ENCODE measurements at regions not wholly inside any gene's neighbourhood (a gene's known extent, or its start where the extent isn't known, plus 50 kb on each side); places are given as distances from the start of the nearest gene placed in this dataset.

DNA sequence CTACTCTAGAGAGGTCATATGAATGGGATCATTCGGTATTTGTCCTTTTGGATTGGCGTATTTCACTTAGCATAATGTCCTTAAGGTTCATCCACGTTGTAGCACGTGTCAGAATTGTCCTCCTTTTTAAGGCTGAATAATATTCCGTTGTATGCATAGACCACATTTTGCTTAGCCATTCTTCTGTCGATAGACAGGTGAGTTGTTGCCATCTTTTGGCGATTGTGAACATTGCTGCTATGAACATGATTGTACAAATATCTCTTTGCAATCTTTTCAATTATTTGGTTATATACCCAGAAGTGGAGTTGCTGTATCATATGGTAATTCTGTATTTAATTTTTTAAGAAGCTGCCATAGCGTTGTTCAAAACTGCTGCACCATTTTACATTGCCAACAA lies 52.4 kb upstream of the GOLGA8J start:
- peaks cover 0 to 17% (median 5%) of the 10 kb centered on the region in 11 donors for H3K9me3 ChIP-seq

DNA sequence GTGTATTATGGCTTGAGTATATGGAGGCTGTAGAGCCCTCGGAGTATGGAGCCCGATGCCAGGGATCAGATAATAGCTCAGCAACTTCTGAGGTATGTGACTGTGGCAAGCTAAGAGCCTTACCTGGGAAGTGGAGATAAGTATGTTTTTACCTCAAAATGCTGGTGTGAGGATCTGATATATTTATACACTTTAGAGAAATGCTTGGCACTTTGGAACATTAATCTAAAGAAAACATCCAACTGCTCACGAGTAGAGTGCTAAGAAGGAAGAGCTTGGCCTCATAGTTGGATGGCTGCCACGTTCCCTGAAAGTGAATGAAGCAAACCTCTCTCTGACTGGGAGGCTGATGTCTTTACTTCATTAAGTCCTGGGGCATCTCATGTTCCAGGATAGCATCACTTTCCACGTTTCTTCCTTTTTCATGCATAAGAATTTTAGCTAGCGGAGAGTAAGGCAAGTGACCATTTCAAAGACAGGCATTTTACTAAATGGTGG lies 58.9 kb upstream of the GOLGA8J start:
- ATAC-seq (no peak), DNase-seq (peak in 1 of 2 donors; percentile 9)
- no peaks in the 10 kb centered on the region for H3K4me1 ChIP-seq
- TF ChIP-seq, protein P1, sequence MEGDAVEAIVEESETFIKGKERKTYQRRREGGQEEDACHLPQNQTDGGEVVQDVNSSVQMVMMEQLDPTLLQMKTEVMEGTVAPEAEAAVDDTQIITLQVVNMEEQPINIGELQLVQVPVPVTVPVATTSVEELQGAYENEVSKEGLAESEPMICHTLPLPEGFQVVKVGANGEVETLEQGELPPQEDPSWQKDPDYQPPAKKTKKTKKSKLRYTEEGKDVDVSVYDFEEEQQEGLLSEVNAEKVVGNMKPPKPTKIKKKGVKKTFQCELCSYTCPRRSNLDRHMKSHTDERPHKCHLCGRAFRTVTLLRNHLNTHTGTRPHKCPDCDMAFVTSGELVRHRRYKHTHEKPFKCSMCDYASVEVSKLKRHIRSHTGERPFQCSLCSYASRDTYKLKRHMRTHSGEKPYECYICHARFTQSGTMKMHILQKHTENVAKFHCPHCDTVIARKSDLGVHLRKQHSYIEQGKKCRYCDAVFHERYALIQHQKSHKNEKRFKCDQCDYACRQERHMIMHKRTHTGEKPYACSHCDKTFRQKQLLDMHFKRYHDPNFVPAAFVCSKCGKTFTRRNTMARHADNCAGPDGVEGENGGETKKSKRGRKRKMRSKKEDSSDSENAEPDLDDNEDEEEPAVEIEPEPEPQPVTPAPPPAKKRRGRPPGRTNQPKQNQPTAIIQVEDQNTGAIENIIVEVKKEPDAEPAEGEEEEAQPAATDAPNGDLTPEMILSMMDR (IDR thresholded peaks at IDR 0.05), result no peak
- H3K4me3 ChIP-seq, result no peak overlapping the region
- no peak overlapping the region for H3K27ac ChIP-seq
- H3K36me3 ChIP-seq, result no peaks in the 10 kb centered on the region
- 47 to 54% methylated on average over 6 of the region's 6 CpGs for WGBS, 2 donors
- intact Hi-C loops (cut with DNase I), result no loop called here
- H3K9me3 ChIP-seq, result peaks cover 0 to 3% (median 0%) of the 10 kb centered on the region in 11 donors
- H3K27me3 ChIP-seq, result peaks cover 0 to 14% (median 0%) of the 10 kb centered on the region in 7 donors

More for the DNA sequence above, 52.4 kb upstream of the GOLGA8J start:
- no peaks in the 10 kb centered on the region for H3K36me3 ChIP-seq
- ATAC-seq, result no peak
- no peak overlapping the region for H3K27ac ChIP-seq
- intact Hi-C loops (cut with DNase I), result loop anchor here in 3 of 10 donors (10.0 kb wide), 2 partner anchors 46 to 86 kb away; no protein-coding TSS in a partner anchor
- H3K4me3 ChIP-seq, result no peak overlapping the region
- WGBS, 2 donors, result 83 to 85% methylated on average over 8 of the region's 8 CpGs
- H3K27me3 ChIP-seq, result no peaks in the 10 kb centered on the region
- no peak for DNase-seq
- H3K4me1 ChIP-seq, result no peaks in the 10 kb centered on the region
- TF ChIP-seq, protein P1 (IDR thresholded peaks at IDR 0.05), result no peak

DNA sequence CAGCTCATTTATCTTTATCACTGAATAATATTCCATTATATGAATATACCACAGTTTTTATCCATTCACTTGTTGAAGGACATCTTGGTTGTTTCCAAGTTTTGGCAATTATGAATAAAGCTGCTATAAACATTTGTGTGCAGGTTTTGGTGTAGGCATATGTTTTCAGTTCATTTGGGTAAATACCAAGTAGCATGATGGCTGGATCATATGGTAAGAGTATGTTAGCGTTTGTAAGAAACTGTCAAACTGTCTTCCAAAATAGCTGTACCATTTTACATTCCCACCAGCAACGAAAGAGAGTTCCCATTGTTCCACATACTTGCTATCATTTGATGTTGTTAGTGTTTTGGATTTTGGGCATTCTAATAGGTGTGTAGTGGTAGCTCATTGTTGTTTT lies 72.0 kb upstream of the GOLGA8J start:
- TF ChIP-seq, protein P1 (IDR thresholded peaks at IDR 0.05), result no peak
- Histone ChIP-seq H3K4me1 (no peaks in the 10 kb centered on the region), H3K36me3 (no peaks in the 10 kb centered on the region), H3K9me3 (peaks cover 0 to 8% (median 0%) of the 10 kb centered on the region in 11 donors), H3K27ac (no peak overlapping the region), H3K4me3 (no peak overlapping the region), H3K27me3 (peaks cover 0 to 9% (median 0%) of the 10 kb centered on the region in 7 donors)
- DNase-seq, result no peak
- intact Hi-C loops (cut with DNase I), result no loop called here
- WGBS, 2 donors, result 75 to 86% methylated on average over 2 of the region's 2 CpGs
- no peak for ATAC-seq

DNA sequence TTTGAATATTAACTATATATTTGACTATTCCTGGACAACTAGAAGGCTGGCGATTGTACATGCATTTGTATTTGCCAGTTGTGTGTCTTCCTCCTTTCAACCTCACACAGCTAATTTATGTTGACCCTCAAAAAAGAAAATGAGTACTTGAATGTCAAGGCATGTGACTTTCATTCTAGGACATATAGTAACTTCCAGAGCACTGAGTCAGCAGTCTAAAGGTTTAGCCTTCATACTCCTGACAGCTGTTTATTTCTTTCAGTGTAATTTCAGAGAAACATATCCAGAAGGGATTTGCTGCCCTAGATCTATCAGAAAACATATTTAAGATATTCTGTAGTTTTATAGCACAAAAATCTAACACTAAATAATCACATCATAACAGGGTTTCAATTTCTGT lies 74.6 kb upstream of the GOLGA8J start:
- Histone ChIP-seq H3K27me3 (peaks cover 0 to 9% (median 0%) of the 10 kb centered on the region in 7 donors), H3K27ac (no peak overlapping the region), H3K4me3 (no peak overlapping the region), H3K9me3 (peaks cover 0 to 8% (median 0%) of the 10 kb centered on the region in 11 donors), H3K36me3 (no peaks in the 10 kb centered on the region), H3K4me1 (no peaks in the 10 kb centered on the region)
- DNase-seq (no peak), ATAC-seq (no peak)
- intact Hi-C loops (cut with DNase I), result no loop called here
- WGBS, 2 donors, result 88 to 94% methylated on average over 1 of the region's 1 CpG
- TF ChIP-seq, protein P1 (IDR thresholded peaks at IDR 0.05), result no peak
